Heart right ventricle (tissue), 16 donors: ENCODE measurements at regions not wholly inside any gene's neighbourhood (a gene's known extent, or its start where the extent isn't known, plus 50 kb on each side); places are given as distances from the start of the nearest gene placed in this dataset.

ENCODE experiments used
- ATAC-seq, 8 donors: fragments of 200-7000 bp; cut with Tn5 transposase; one replicate each; pipeline ENCODE4 v1.9.1; 2020; ENCODE audit warnings: mild to moderate bottlenecking in 8 of 8, moderate library complexity in 8 of 8, moderate number of reproducible peaks in 1 of 8
- DNase-seq, 2 donors: peaks; one replicate each; pipeline ENCODE4 v3.0.0-alpha.2; 2020
- H3K27ac ChIP-seq, 10 donors: fragments of 200-600 bp; sonication (generic) in 2 of 10; one replicate each; pipeline versions ENCODE4 v1.5.0 to v1.8.0; 2020 to 2022; ENCODE audit warnings: mild to moderate bottlenecking in 3 of 10
- H3K27me3 ChIP-seq, 7 donors: fragments of 200-600 bp; one replicate each; pipeline ENCODE4 v1.8.0; 2021 to 2022; ENCODE audit warnings: mild to moderate bottlenecking in 2 of 7
- H3K36me3 ChIP-seq, 9 donors: fragments of 200-600 bp; sonication (generic) in 1 of 9; one replicate each; pipeline versions ENCODE4 v1.5.0 to v1.8.0; 2020 to 2022; ENCODE audit warnings: mild to moderate bottlenecking in 2 of 9
- H3K4me1 ChIP-seq, 9 donors: fragments of 200-600 bp; sonication (generic) in 1 of 9; one replicate each; pipeline versions ENCODE4 v1.5.0 to v1.8.0; 2020 to 2022; ENCODE audit warnings: mild to moderate bottlenecking in 4 of 9
- H3K4me3 ChIP-seq, 10 donors: fragments of 200-600 bp; sonication (generic) in 2 of 10; one replicate each; pipeline versions ENCODE4 v1.5.0 to v1.8.0; 2020 to 2022; ENCODE audit warnings: mild to moderate bottlenecking in 7 of 10, moderate library complexity in 2 of 10
- H3K9me3 ChIP-seq, 11 donors: fragments of 200-600 bp in 10 of 11; sonication (generic) in 2 of 11; one replicate each; pipeline versions ENCODE4 v1.5.0 to v1.8.0; 2013 to 2022; ENCODE audit warnings: mild to moderate bottlenecking in 2 of 11, control low read depth in 1 of 11, moderate library complexity in 1 of 11
- WGBS, 2 donors: extraction: QIAGEN DNeasy Blood & Tissue Kit; methylation state at CpG; one replicate each; pipeline ENCODE4 v1.1.7; 2013; ENCODE audit warnings: inconsistent platforms in 1 of 2; 5-methylcytosine and 5-hydroxymethylcytosine counted together
- intact Hi-C, 10 donors: fragments of 100-400 bp; cut with DNase I; formaldehyde crosslinking; loops; one replicate each; pipeline versions ENCODE4 v1.11.1 to v1.14.2; 2022
- TF ChIP-seq, protein P1 (sequence below), 9 donors: fragments of 200-600 bp; sonication (generic) in 2 of 9; IDR thresholded peaks; one replicate each; pipeline versions ENCODE4 v1.5.0 to v1.8.0; 2021 to 2022; ENCODE audit warnings: antibody characterized with exemption in 9 of 9, mild to moderate bottlenecking in 5 of 9, moderate library complexity in 1 of 9
- donor health status: Arrhythmogenic right ventricular cardiomyopathy.
- donor health status: ischemic (EF 13 %, LVEDD 7.1; RV severe dilation, severe dysfunction).
- donor health status: healthy with polysubstance abuse.
- donor health status: DM: no; HTN: yes; CAD: no.
- donor health status: DM: no; HTN: no; CAD: no.
- donor health status: ischemic (EF 25% LVEDD 6.9; RV normal size, moderate dysfunction).
- donor health status: ischemic (EF 25% LVEDD 5.7; RV mildly dilated, moderate dysfunction).
- donor health status: healthy.
- donor health status: DM: yes; HTN: yes; CAD: no.
- donor health status: Ischemic cardiomyopathy.
- donor health status: ischemic (EF 35%, LVEDD 5.7; RV mildly dilated, moderate dysfunction).
- donor health status: nonischemic (EF 11% LVEDD 7.7; RV severe dilation, severe dysfunction).
- donor health status: DM: yes; HTN: yes; CAD: no.
- donor health status: PGD.
- donor health status: ischemic (EF 29% LVEDD 5.4; RV normal size, mild dysfunction).
- donor health status: nonischemic (EF 23%, LVEDD 6.1; RV moderate dilation, normal function).

DNA sequence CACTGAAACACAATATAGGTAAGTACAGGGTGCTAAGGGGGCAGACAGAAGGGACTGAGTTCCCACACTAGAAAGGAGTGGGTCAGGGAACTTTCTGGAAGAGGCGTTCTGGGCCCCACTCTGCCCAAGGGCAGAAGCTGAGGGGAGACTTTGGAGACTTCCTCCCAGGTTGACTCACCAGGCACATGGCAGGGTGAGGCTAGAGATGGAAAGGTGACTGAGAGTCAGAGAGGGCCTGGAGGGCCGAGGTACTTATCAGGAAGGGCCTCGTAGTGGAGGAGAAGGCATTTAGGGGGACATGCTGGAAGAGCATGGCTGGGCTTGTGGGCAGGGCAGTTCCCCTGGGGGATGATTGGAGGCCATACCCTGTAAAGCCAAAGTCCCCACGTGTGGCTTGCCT lies 159.9 kb upstream of the JUN start:
- intact Hi-C loops = no loop called here
- WGBS, 2 donors = 76 to 83% methylated on average over 4 of the region's 4 CpGs
- ATAC-seq (no peak), DNase-seq (no peak)
- Histone ChIP-seq H3K4me3 (no peak overlapping the region), H3K9me3 (peaks cover 0 to 6% (median 0%) of the 10 kb centered on the region in 11 donors), H3K4me1 (peaks cover 0 to 36% (median 0%) of the 10 kb centered on the region in 9 donors), H3K27ac (no peak overlapping the region), H3K36me3 (no peaks in the 10 kb centered on the region), H3K27me3 (no peaks in the 10 kb centered on the region)
- TF ChIP-seq, protein P1, sequence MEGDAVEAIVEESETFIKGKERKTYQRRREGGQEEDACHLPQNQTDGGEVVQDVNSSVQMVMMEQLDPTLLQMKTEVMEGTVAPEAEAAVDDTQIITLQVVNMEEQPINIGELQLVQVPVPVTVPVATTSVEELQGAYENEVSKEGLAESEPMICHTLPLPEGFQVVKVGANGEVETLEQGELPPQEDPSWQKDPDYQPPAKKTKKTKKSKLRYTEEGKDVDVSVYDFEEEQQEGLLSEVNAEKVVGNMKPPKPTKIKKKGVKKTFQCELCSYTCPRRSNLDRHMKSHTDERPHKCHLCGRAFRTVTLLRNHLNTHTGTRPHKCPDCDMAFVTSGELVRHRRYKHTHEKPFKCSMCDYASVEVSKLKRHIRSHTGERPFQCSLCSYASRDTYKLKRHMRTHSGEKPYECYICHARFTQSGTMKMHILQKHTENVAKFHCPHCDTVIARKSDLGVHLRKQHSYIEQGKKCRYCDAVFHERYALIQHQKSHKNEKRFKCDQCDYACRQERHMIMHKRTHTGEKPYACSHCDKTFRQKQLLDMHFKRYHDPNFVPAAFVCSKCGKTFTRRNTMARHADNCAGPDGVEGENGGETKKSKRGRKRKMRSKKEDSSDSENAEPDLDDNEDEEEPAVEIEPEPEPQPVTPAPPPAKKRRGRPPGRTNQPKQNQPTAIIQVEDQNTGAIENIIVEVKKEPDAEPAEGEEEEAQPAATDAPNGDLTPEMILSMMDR (IDR thresholded peaks at IDR 0.05) = no peak

DNA sequence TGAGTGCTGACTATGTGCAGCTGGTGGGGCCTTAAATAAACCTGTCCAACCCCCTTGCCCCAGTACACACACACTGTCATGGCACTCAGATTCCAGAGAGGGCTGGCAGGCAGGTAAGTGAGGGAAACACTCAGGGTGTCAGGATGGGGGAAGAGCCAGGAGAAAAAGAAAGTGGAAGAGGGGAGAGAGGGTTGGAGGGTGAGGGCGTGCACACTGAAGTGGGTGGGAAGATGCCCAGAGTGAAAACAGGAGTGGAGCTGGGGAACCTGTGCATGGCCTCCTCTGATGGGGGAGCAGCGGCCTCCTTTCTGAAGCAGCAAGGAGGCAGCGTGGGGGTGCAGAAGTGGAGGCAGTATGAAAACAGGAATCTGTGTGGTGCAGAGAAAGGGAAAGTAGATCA lies 160.6 kb upstream of the JUN start:
- H3K9me3 ChIP-seq = peaks cover 0 to 6% (median 0%) of the 10 kb centered on the region in 11 donors
- H3K27me3 ChIP-seq = no peaks in the 10 kb centered on the region
- no peak overlapping the region for H3K27ac ChIP-seq
- no peaks in the 10 kb centered on the region for H3K36me3 ChIP-seq
- DNase-seq (no peak), ATAC-seq (no peak)
- 93 to 95% methylated on average over 3 of the region's 3 CpGs for WGBS, 2 donors
- intact Hi-C loops = no loop called here
- TF ChIP-seq, protein P1 (IDR thresholded peaks at IDR 0.05) = no peak
- peaks cover 0 to 36% (median 0%) of the 10 kb centered on the region in 9 donors for H3K4me1 ChIP-seq
- no peak overlapping the region for H3K4me3 ChIP-seq

DNA sequence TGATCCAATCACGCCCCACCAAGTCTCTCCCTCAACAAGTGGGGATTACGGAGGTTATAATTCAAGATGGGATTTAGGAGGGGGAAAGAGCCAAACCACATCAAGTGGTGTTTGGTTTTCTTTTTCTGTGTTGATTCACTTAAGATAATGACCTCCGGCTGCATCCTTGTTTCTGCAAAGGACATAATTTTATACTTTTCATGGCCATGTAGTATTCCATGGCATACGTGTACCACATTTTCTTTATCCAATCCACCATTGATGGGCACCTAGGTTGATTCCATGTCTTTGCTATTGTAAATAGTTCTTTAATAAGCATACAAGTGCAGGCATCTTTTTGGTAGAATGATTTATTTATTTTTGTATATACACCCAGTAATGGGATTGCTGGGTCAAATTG lies 162.5 kb upstream of the JUN start:
- no peaks in the 10 kb centered on the region for H3K27me3 ChIP-seq
- intact Hi-C loops = no loop called here
- H3K4me3 ChIP-seq = no peak overlapping the region
- TF ChIP-seq, protein P1 (IDR thresholded peaks at IDR 0.05) = no peak
- H3K9me3 ChIP-seq = peaks cover 0 to 6% (median 0%) of the 10 kb centered on the region in 11 donors
- H3K36me3 ChIP-seq = no peaks in the 10 kb centered on the region
- WGBS, 2 donors = 81 to 97% methylated on average over 4 of the region's 4 CpGs
- H3K4me1 ChIP-seq = peaks cover 0 to 27% (median 0%) of the 10 kb centered on the region in 9 donors
- DNase-seq (no peak), ATAC-seq (no peak)
- H3K27ac ChIP-seq = no peak overlapping the region

DNA sequence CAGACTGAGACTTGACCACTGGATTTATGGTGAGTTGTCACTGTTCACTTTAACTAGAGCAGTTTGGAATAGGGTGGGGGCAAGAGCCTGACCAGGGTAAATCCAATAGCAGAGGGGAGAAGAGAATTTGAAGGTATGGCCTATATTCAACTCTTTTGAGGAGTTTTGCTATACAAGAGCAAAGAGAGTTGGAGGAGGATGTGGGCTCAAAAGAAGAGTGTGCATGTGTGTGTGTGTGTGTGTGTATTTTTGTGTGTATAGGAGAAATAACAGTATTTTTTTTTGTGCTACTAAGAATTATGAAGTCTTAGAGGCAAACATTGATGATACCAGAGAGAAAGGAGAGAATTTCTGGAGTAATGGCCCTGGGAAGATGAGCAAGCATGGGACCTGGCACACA lies 164.8 kb upstream of the JUN start:
- Histone ChIP-seq H3K9me3 (peaks cover 0 to 6% (median 0%) of the 10 kb centered on the region in 11 donors), H3K4me3 (no peak overlapping the region), H3K36me3 (no peaks in the 10 kb centered on the region), H3K27ac (no peak overlapping the region), H3K27me3 (no peaks in the 10 kb centered on the region), H3K4me1 (peaks cover 0 to 10% (median 0%) of the 10 kb centered on the region in 9 donors)
- DNase-seq (no peak), ATAC-seq (no peak)
- TF ChIP-seq, protein P1 (IDR thresholded peaks at IDR 0.05) = no peak
- intact Hi-C loops = no loop called here
